IPS-18a (cell line): ENCODE measurements at regions not wholly inside any gene's neighbourhood (a gene's known extent, or its start where the extent isn't known, plus 50 kb on each side); places are given as distances from the start of the nearest gene placed in this dataset.
A peak's percentile ranks its signal among the peaks of the same experiment; 100 is the strongest.

Experiments used
- H3K27ac ChIP-seq: one replicate; pipeline ENCODE4 v1.5.1; 2013; ENCODE audit warnings: low read length
- H3K27me3 ChIP-seq: one replicate; pipeline ENCODE4 v1.6.1; 2013; ENCODE audit warnings: mild to moderate bottlenecking, low read length; ENCODE audit not compliant: control insufficient read depth, insufficient read depth
- H3K36me3 ChIP-seq: one replicate; pipeline ENCODE4 v1.6.1; 2013; ENCODE audit warnings: low read depth, low read length; ENCODE audit not compliant: control insufficient read depth
- H3K4me1 ChIP-seq: one replicate; pipeline ENCODE4 v1.6.1; 2013; ENCODE audit warnings: low read depth, low read length; ENCODE audit not compliant: control insufficient read depth
- H3K4me3 ChIP-seq: one replicate; pipeline ENCODE4 v1.5.1; 2013; ENCODE audit warnings: low read length
- H3K9ac ChIP-seq: one replicate; pipeline ENCODE4 v1.6.1; 2013; ENCODE audit warnings: mild to moderate bottlenecking, low read length, moderate library complexity
- H3K9me3 ChIP-seq: one replicate; pipeline ENCODE4 v1.6.1; 2013; ENCODE audit warnings: low read depth, low read length; ENCODE audit not compliant: control insufficient read depth

- H3K36me3 ChIP-seq, result no peaks in the 10 kb centered on the region
- peaks cover 6% of the 10 kb centered on the region for H3K27me3 ChIP-seq
- no peak overlapping the region for H3K4me3 ChIP-seq
- no peak overlapping the region for H3K27ac ChIP-seq
- no peak overlapping the region for H3K9ac ChIP-seq
- no peaks in the 10 kb centered on the region for H3K9me3 ChIP-seq
- H3K4me1 ChIP-seq, result no peaks in the 10 kb centered on the region
These were observed 51.6 kb upstream of the SRGAP3 start for GRCh38 chr3:9301091-9301490.

DNA sequence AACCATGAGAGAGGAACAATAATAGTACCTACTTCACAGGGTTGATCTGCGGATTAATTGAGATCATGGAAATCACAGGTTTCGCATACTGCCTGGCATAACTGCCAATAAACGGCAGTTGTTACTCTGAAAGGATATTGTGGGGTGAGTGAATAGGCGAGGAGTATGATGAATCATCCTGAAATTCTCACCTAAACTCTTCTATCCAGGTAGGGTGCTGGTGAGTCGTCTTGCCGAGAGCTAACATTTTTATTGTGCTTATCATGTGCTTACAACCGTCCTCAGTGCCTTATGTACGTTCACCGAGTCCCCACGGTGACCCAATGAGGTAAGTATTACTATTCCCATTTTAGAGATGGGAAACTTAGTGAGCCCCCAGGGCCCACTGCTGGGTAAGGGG is 52.4 kb upstream of the SRGAP3 start:
- Histone ChIP-seq H3K4me3 (peak overlapping the region; percentile 38), H3K4me1 (no peaks in the 10 kb centered on the region), H3K27me3 (peaks cover 6% of the 10 kb centered on the region), H3K9ac (no peak overlapping the region), H3K9me3 (no peaks in the 10 kb centered on the region), H3K27ac (no peak overlapping the region), H3K36me3 (no peaks in the 10 kb centered on the region)

- H3K27ac ChIP-seq, result no peak overlapping the region
- H3K4me3 ChIP-seq, result peak overlapping the region; percentile 38
These were observed 53.2 kb upstream of the SRGAP3 start for GRCh38 chr3:9302425-9303181.

GRCh38 chr3:9308298-9308990 is 54.4 kb upstream of the THUMPD3 start:
- no peak overlapping the region for H3K4me3 ChIP-seq
- H3K27ac ChIP-seq, result no peak overlapping the region
- H3K27me3 ChIP-seq, result no peaks in the 10 kb centered on the region
- no peaks in the 10 kb centered on the region for H3K9me3 ChIP-seq
- no peak overlapping the region for H3K9ac ChIP-seq
- no peaks in the 10 kb centered on the region for H3K36me3 ChIP-seq
- H3K4me1 ChIP-seq, result no peaks in the 10 kb centered on the region

More at GRCh38 chr3:9302425-9303181, 53.2 kb upstream of the SRGAP3 start:
- Histone ChIP-seq H3K4me1 (no peaks in the 10 kb centered on the region), H3K27me3 (peaks cover 6% of the 10 kb centered on the region), H3K36me3 (no peaks in the 10 kb centered on the region), H3K9me3 (no peaks in the 10 kb centered on the region), H3K9ac (no peak overlapping the region)

DNA sequence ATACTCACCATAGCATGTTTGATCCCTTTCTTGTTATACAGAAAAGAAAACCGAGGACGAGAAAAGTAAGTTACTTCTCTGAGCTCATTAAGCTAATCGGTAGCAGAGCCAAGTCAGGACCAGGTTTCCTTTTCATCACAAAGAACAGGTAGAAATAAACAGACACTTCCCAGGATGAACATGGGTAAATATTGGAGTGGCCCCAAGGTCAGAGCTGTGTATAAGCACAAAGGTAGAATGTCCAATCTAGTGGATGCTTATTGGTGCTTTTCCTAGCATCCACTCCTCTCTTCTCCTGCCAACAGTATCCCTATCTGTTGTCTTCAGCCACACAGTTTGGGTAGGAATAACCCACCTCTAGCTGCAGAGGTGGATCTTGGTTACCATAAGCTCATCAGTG is 52.8 kb upstream of the THUMPD3 start:
- H3K27ac ChIP-seq, result no peak overlapping the region

DNA sequence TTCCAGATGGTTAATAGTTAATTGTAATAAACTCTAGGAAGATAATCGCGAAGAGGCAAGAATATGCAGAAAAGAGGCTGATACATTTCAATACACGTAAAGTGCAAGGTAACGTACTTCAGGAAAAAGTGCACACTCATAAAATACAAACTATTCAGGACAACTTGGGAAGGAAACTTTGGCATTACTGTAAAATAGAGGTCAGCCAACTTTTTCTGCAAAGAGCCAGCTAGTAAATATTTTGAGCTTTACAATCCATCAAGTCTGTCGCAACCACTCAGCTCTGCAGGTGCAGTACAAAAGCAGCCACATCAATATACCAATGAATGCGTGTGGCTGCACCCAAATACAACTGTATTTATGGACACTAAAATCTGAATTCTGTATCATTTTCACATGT is 51.6 kb upstream of the THUMPD3 start:
- Histone ChIP-seq H3K36me3 (no peaks in the 10 kb centered on the region), H3K27me3 (no peaks in the 10 kb centered on the region), H3K9me3 (no peaks in the 10 kb centered on the region), H3K4me3 (no peak overlapping the region), H3K27ac (no peak overlapping the region), H3K4me1 (no peaks in the 10 kb centered on the region), H3K9ac (no peak overlapping the region)

More for the DNA sequence above, 52.8 kb upstream of the THUMPD3 start:
- Histone ChIP-seq H3K9ac (no peak overlapping the region), H3K27me3 (no peaks in the 10 kb centered on the region), H3K4me1 (no peaks in the 10 kb centered on the region), H3K9me3 (no peaks in the 10 kb centered on the region), H3K4me3 (no peak overlapping the region), H3K36me3 (no peaks in the 10 kb centered on the region)
